ENCODE measurements at regions not wholly inside any gene's neighbourhood (a gene's known extent, or its start where the extent isn't known, plus 50 kb on each side); places are given as distances from the start of the nearest gene placed in this dataset.

GRCh38 chr13:89916551-89916950 lies 1430.9 kb upstream of the MIR17HG start:
- DNase-seq (ENCODE audit: low spot score) = no peak
- no peak for TF ChIP-seq CTCF (IDR thresholded peaks at IDR 0.05; ENCODE audit: extremely low read depth, missing control alignments)

- no peak for DNase-seq (ENCODE audit: low spot score)
Measured at GRCh38 chr13:89920461-89920860, 1427.0 kb upstream of the MIR17HG start.

GRCh38 chr13:89923052-89923451 lies 1424.4 kb upstream of the MIR17HG start:
- no peak for TF ChIP-seq CTCF (IDR thresholded peaks at IDR 0.05; ENCODE audit: extremely low read depth, missing control alignments)
- no peak for DNase-seq (ENCODE audit: low spot score)

More at GRCh38 chr13:89920461-89920860, 1427.0 kb upstream of the MIR17HG start:
- TF ChIP-seq CTCF (IDR thresholded peaks at IDR 0.05; ENCODE audit: extremely low read depth, missing control alignments) = no peak

GRCh38 chr13:89923736-89924135 lies 1423.8 kb upstream of the MIR17HG start:
- TF ChIP-seq CTCF (IDR thresholded peaks at IDR 0.05; ENCODE audit: extremely low read depth, missing control alignments) = no peak
- no peak for DNase-seq (ENCODE audit: low spot score)

- TF ChIP-seq CTCF (IDR thresholded peaks at IDR 0.05; ENCODE audit: extremely low read depth, missing control alignments) = no peak
- DNase-seq (ENCODE audit: low spot score) = no peak
Measured at GRCh38 chr13:89925107-89925506, 1422.4 kb upstream of the MIR17HG start.

GRCh38 chr13:89930861-89931260 lies 1416.6 kb upstream of the MIR17HG start:
- DNase-seq (ENCODE audit: low spot score) = no peak

GRCh38 chr13:89932902-89933301 lies 1414.6 kb upstream of the MIR17HG start:
- TF ChIP-seq CTCF (IDR thresholded peaks at IDR 0.05; ENCODE audit: extremely low read depth, missing control alignments) = no peak
- no peak for DNase-seq (ENCODE audit: low spot score)

More at GRCh38 chr13:89930861-89931260, 1416.6 kb upstream of the MIR17HG start:
- no peak for TF ChIP-seq CTCF (IDR thresholded peaks at IDR 0.05; ENCODE audit: extremely low read depth, missing control alignments)
